PC-9 (cell line): ENCODE measurements at regions not wholly inside any gene's neighbourhood (a gene's known extent, or its start where the extent isn't known, plus 50 kb on each side); places are given as distances from the start of the nearest gene placed in this dataset.

Experiments
- CTCF ChIP-seq: fragments of 200-600 bp; sonication (generic); conservative IDR thresholded peaks from 2 replicates; pipeline ENCODE4 v1.6.1; 2017; ENCODE audit warnings: mixed run types, antibody characterized with exemption, mild to moderate bottlenecking, moderate library complexity
- EZH2 ChIP-seq: fragments of 200-600 bp; sonication (generic); IDR thresholded peaks from 2 replicates; pipeline ENCODE4 v1.8.0; 2017; ENCODE audit warnings: antibody characterized with exemption, low read depth

- TF ChIP-seq CTCF (no peak), EZH2 (no peak)
Observed at GRCh38 chr10:128747582-128748346, 621.5 kb upstream of the MKI67 start.
